Fibroblast of skin of scalp (primary cell): ENCODE measurements at regions not wholly inside any gene's neighbourhood (a gene's known extent, or its start where the extent isn't known, plus 50 kb on each side); places are given as distances from the start of the nearest gene placed in this dataset.
"Not testable (repeated sequence)": the region's sequence is repeated elsewhere in the genome, so short reads cannot be mapped to it uniquely, and the experiment has no call there.

ENCODE experiments used
- DNase-seq: peaks from one replicate; pipeline ENCODE4 v3.0.0-alpha.2; 2013

GRCh38 chr16:72657164-72657563, 390.8 kb downstream of the ZFHX3 start:
- no peak for DNase-seq

- no peak for DNase-seq
These were observed 393.4 kb downstream of the ZFHX3 start for GRCh38 chr16:72654535-72654934.

- DNase-seq: no peak
These were observed 398.5 kb downstream of the ZFHX3 start for GRCh38 chr16:72649254-72649944.

GRCh38 chr16:72646615-72647014, 401.3 kb downstream of the ZFHX3 start:
- no peak for DNase-seq

GRCh38 chr16:72645538-72645937, 402.4 kb downstream of the ZFHX3 start:
- DNase-seq: peak; percentile 22

GRCh38 chr16:72644911-72645310, 403.0 kb downstream of the ZFHX3 start:
- DNase-seq: no peak

- DNase-seq: no peak
These were observed 408.4 kb downstream of the ZFHX3 start for GRCh38 chr16:72639494-72639893.

- DNase-seq: peak; percentile 59
These were observed 410.6 kb downstream of the ZFHX3 start for GRCh38 chr16:72637306-72637705.

GRCh38 chr16:72635694-72636093, 412.2 kb downstream of the ZFHX3 start:
- DNase-seq: no peak

- DNase-seq: no peak
These were observed 412.8 kb downstream of the ZFHX3 start for GRCh38 chr16:72635104-72635503.

- DNase-seq: not testable (repeated sequence)
These were observed 420.6 kb downstream of the ZFHX3 start for GRCh38 chr16:72627182-72627896.

- no peak for DNase-seq
These were observed 421.3 kb downstream of the ZFHX3 start for GRCh38 chr16:72626623-72627022.

GRCh38 chr16:72621651-72622050, 426.3 kb downstream of the ZFHX3 start:
- DNase-seq: no peak

- DNase-seq: no peak
These were observed 427.1 kb downstream of the ZFHX3 start for GRCh38 chr16:72620853-72621252.

- no peak for DNase-seq
These were observed 427.6 kb downstream of the ZFHX3 start for GRCh38 chr16:72620348-72620747.

- no peak for DNase-seq
These were observed 432.1 kb downstream of the ZFHX3 start for GRCh38 chr16:72615856-72616255.

GRCh38 chr16:72612718-72613117, 435.2 kb downstream of the ZFHX3 start:
- DNase-seq: no peak

- DNase-seq: peak; percentile 77
These were observed 435.7 kb downstream of the ZFHX3 start for GRCh38 chr16:72612256-72612655.

- no peak for DNase-seq
These were observed 438.0 kb upstream of the PMFBP1 start for GRCh38 chr16:72609933-72610332.

GRCh38 chr16:72609066-72609465, 437.1 kb upstream of the PMFBP1 start:
- DNase-seq: no peak

GRCh38 chr16:72604375-72604774, 432.4 kb upstream of the PMFBP1 start:
- DNase-seq: no peak

GRCh38 chr16:72602499-72602898, 430.5 kb upstream of the PMFBP1 start:
- DNase-seq: no peak

- no peak for DNase-seq
These were observed 426.7 kb upstream of the PMFBP1 start for GRCh38 chr16:72598696-72599095.

- no peak for DNase-seq
These were observed 426.0 kb upstream of the PMFBP1 start for GRCh38 chr16:72597938-72598337.
